GM18951 (cell line): ENCODE measurements at regions not wholly inside any gene's neighbourhood (a gene's known extent, or its start where the extent isn't known, plus 50 kb on each side); places are given as distances from the start of the nearest gene placed in this dataset.
"Not testable (repeated sequence)": the region's sequence is repeated elsewhere in the genome, so short reads cannot be mapped to it uniquely, and the experiment has no call there.

ENCODE experiments used
- POLR2A ChIP-seq: IDR thresholded peaks from 4 replicates; pipeline ENCODE4 v1.6.1; 2011; ENCODE audit warnings: mild to moderate bottlenecking; ENCODE audit not compliant: insufficient read length, insufficient read depth; ENCODE audit errors: extremely low read depth
- in situ Hi-C: fragments of 300-500 bp; cut with MboI; formaldehyde crosslinking; loops from one replicate; pipeline ENCODE4 v1.12.0; 2022; ENCODE audit warnings: low sequenced_read_pairs, mixed read lengths, inconsistent platforms; ENCODE audit not compliant: unreplicated experiment

- in situ Hi-C loops: no loop called here
- no peak for TF ChIP-seq POLR2A
Measured at GRCh38 chr7:91784469-91784868, 96.0 kb downstream of the MTERF1 start.

- no peak for TF ChIP-seq POLR2A
- in situ Hi-C loops: no loop called here
Measured at GRCh38 chr7:91787931-91788330, 92.6 kb downstream of the MTERF1 start.

- in situ Hi-C loops: no loop called here
- no peak for TF ChIP-seq POLR2A
Measured at GRCh38 chr7:91789086-91789485, 91.4 kb downstream of the MTERF1 start.

DNA sequence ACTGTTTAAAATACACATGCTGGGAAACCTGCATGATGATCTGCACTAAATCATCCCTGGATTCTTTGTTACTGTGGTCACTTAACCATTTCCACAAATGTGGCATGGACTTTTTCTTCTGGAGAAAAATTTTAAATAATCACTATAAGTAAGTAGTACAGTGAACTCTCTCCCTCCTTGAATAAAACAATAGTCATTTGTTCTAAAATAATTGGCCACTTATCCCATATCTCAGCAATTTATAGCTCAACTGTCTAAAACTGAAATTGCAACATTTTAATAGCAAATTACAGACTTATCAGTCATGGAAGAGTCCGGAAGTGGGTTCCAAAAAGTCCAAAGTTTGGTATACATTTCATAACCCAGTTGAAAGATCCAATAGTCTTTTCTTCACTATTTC, 90.9 kb downstream of the MTERF1 start:
- in situ Hi-C loops: no loop called here
- no peak for TF ChIP-seq POLR2A

- in situ Hi-C loops: not testable (repeated sequence)
Measured at GRCh38 chr7:91790646-91791045, 89.9 kb downstream of the MTERF1 start.

DNA sequence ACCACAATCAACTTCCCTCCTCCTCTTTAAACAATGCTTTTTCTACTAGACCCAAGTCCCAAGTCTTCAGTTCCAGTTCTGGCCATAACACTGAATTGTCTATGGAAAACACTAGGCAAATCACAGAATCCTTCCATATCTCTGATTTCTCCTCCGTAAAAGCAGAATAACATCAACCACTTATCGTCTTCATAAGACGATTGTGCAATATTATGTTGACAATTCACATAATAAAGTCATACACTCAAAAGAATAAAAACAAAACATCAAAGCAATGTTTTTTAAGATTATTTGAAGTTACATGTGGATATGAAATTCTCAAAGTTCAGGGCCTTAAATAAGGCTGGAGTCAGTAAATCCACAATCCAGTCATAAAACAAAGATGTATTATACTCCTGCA, 84.4 kb downstream of the MTERF1 start:
- no peak for TF ChIP-seq POLR2A
- in situ Hi-C loops: no loop called here

DNA sequence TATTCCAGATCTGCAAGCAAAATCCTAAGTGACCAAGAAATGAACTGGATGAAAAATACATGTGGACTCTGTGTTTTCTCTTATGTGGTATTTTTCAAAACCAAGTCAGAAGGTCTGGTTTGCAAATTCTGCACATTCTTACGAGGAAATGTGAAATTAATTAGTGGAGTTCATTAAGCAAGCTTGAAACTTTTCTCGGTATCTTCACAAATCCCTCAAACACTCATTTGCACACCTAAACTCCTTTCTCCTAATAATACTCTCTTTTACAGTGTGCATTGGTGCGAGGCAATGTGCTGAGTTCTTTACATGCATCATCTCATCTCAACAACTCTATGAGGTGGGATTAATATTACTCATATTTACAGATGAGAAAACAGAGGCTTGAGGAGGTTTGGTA, 82.1 kb downstream of the MTERF1 start:
- in situ Hi-C loops: no loop called here
- no peak for TF ChIP-seq POLR2A

- in situ Hi-C loops: no loop called here
- TF ChIP-seq POLR2A: no peak
Measured at GRCh38 chr7:91800389-91800788, 80.1 kb downstream of the MTERF1 start.

DNA sequence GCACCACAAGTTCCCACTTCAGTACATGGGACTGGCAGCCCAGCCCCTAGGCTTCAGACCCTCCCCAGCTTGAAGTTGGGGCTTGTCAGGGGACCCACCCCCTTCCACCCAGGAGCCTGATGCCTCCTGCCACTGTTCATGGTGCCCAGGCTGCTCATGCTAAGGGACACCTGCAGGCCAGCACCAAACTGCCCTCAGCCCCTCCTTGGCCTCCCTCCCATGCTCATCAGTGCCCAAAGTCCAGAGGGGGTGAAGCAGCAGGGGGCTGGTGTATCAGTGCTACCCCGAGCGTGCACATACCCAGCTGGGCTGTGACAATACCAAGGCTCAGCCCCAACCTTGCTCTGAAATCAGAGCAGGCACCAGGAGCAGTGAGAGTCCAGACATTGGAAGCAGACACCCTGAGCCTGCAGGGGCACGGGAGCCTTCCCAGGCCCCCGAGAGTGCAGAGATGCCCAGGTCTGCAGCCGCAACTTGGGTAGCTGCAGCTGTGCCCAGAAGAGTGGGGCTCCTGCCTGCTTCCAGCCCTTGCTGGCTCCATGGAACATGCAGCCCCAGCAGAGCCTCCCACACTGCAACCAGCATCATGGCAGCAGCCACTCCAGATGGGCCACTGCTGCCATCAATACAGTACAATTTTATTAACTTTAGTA, 79.0 kb downstream of the MTERF1 start:
- TF ChIP-seq POLR2A: no peak
- in situ Hi-C loops: no loop called here

GRCh38 chr7:91811236-91811635, 69.3 kb downstream of the MTERF1 start:
- in situ Hi-C loops: no loop called here
- no peak for TF ChIP-seq POLR2A

- no peak for TF ChIP-seq POLR2A
- in situ Hi-C loops: no loop called here
Measured at GRCh38 chr7:91811641-91812040, 68.9 kb downstream of the MTERF1 start.

GRCh38 chr7:91812388-91812787, 68.1 kb downstream of the MTERF1 start:
- no peak for TF ChIP-seq POLR2A
- in situ Hi-C loops: no loop called here

DNA sequence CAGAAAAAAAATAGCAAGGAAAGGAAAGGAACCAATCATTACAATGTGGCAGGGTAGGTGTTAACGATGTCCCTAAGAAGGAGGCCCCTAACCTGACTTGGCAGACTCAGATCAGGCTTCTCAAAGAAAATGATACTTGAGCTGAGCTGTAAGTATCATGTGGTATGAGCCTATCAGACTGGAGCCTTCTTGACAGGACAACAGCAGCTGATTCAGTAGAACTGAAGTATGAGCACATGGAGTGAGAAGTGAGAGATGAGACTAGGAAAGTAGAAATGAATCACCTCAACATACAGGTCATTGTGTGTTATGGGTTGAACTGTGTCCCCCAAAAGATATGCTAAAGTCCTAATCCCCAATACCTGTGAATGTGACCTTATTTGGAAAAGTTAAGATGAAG, 66.3 kb downstream of the MTERF1 start:
- in situ Hi-C loops: no loop called here
- TF ChIP-seq POLR2A: no peak
